GM21717 (cell line): ENCODE measurements at regions not wholly inside any gene's neighbourhood (a gene's known extent, or its start where the extent isn't known, plus 50 kb on each side); places are given as distances from the start of the nearest gene placed in this dataset.
"Not testable (repeated sequence)": the region's sequence is repeated elsewhere in the genome, so short reads cannot be mapped to it uniquely, and the experiment has no call there.

Source experiments
- ATAC-seq: cut with Tn5 transposase; IDR thresholded peaks from one replicate; pipeline ENCODE4 v1.9.1; 2021; ENCODE audit warnings: mild to moderate bottlenecking, moderate library complexity; ENCODE audit not compliant: unreplicated experiment

GRCh38 chr3:165635791-165636683 lies 201.2 kb downstream of the BCHE start:
- ATAC-seq: no peak

DNA sequence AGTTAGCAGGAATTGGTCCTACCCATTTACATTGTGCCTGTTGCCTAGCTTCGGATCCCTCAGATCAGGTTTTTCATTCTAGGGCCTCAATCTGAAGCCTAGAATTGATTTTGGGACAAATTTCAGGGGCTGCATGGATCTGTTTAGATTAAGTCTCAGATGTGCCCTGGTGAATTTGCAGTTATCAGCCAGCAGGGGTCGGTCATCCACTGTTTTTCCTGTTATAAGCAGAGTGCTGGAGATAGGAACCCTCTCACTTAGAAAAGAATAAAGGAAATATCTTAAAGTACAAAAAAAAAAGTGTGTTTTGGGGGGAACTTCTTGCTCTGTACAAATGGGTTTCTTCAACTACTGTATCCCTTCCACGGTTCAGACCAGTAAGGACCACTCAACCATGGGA lies 212.5 kb downstream of the BCHE start:
- no peak for ATAC-seq

DNA sequence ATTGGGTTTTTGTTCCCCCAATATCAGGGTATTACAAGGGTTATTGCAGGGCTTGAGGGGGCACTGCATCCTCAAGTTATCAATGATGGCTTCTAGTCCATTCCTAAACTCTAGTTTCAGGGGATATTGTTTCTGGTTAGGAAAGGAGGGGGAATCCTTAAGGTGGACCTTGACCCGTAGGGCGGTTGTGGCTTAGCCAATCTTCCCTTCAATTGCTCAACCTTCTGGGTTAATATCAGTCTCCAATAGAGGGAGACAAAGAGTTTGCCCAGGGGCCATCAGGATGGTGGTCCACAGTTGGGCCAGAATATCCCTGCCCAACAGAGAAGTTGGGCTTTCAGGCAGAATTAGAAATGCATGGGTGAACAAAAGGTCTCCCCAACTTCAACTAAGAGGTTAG lies 214.9 kb downstream of the BCHE start:
- no peak for ATAC-seq

- no peak for ATAC-seq
These were observed 218.2 kb downstream of the BCHE start for GRCh38 chr3:165619069-165619468.

DNA sequence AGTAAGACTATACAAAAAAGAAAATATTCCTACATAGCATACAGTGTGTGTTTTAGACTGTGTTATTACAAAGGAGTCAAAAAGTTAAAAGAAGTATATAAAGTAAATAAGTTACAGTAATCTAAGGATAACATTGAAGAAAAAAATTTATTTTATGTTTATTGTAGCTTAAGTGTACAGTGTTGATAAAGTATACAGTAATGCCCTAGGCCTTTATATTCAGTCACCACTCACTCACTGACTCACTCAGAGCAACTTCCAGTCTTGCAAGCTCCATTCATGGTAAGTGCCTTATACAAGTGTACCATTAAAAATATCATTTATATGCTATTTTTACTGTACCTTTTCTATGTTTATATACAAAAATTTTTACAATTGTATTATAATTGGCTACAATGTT lies 220.1 kb downstream of the BCHE start:
- ATAC-seq: no peak

DNA sequence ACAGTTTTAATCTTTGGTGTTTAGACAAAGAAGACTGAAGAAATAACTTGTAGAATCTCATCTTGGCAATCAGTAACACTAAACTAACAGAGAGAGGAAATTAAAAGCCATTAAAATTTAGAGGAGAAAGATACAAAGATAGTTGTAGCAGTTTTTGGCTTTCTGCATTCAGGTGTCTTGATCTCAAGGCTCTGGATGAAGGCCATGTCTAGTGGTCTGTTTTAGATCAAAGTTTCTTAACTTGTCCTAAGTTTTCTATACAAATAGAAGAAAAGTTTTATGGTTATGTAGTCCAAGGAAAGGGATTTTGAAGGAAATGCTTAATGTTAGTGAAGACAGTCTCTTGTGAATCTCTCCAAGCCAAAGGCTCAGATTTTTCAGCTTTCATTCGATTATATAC lies 222.9 kb downstream of the BCHE start:
- no peak for ATAC-seq

DNA sequence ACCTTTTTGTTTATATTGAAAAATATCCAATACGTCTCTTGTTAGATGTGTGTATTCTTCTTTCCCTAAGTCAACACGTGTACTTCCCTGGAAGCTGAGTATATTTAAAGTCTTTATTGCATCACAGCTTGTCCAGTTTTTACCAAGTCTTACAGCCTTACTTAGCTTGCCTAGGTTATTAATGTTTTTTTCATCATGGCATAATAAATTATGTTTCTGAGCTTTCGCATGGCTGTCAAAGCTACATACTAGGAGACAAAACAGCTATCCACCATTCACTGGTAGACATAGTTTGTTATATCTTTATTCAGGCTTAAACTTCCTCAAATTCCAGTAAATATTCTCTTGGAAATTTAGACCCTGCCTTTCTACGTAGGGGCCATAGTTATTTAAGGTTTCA lies 224.2 kb downstream of the BCHE start:
- ATAC-seq: no peak

DNA sequence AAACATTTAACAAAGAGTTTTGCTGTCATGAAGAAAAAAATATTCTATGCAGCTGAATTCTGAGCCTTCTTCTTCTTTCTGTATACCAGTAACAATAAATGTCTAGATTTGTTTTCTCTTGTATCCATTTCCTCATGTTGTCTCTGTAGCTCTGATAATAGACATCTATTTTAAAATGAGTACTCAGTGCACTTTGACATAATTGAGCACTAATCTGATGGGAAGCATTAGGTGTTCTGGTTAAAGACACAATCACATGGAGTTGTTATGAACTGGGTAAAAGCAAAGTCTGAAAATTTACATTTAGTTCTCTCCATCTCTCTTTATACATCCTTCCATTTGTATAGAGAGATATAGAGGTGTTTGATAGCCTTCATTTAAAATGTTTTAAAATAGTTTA lies 230.0 kb downstream of the BCHE start:
- no peak for ATAC-seq

DNA sequence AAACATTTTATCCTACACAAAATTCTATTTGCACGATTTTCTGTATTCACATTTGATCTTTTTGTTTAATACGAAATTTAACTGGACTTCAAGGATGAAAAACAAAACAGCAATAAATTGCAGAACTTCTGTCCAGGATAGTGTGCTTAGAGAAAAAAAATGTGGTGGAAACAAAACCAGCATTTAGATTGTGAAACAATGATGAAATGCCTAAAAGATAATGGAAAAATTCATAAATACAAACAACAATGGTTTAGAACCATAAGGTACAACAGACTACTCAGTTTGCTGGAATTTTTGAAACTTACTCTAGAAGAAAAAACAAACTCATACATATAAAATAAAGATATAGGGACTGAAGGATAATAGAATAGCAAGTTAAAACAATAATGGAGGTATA lies 234.0 kb downstream of the BCHE start:
- no peak for ATAC-seq

DNA sequence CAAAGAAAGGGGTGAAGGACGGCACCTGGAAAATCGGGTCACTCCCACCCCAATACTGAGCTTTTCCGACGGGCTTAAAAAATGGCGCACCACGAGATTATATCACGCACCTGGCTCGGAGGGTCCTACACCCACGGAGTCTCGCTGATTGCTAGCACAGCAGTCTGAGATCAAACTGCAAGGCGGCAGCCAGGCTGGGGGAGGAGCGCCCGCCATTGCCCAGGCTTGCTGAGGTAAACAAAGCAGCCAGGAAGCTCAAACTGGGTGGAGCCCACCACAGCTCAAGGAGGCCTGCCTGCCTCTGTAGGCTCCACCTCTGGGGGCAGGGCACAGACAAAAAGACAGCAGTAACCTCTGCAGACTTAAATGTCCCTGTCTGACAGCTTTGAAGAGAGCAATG lies 264.7 kb downstream of the BCHE start:
- not testable (repeated sequence) for ATAC-seq

GRCh38 chr3:165568907-165569462 lies 268.2 kb downstream of the BCHE start:
- ATAC-seq: no peak

DNA sequence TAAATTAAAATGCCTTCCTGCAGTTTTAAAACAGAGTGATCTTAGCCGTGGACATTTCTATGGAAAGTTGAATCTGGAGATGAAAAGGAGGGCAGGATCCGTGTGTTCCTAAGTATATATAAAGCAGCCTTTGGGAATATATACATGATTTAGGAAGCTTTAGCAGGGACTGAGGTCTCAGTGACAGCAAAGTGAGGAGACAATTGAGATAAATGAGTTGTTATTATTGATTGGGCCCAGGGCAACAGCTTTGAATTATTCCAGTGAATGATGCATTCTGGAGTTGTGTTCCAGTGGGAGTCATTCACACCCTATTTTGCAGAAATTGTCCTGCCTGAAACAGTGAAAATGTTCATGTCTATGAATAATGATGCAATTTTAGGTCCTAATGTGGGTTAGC lies 281.4 kb downstream of the BCHE start:
- no peak for ATAC-seq

GRCh38 chr3:165553371-165553770 lies 283.9 kb downstream of the BCHE start:
- ATAC-seq: no peak

- ATAC-seq: no peak
These were observed 287.6 kb downstream of the BCHE start for GRCh38 chr3:165549665-165550064.

DNA sequence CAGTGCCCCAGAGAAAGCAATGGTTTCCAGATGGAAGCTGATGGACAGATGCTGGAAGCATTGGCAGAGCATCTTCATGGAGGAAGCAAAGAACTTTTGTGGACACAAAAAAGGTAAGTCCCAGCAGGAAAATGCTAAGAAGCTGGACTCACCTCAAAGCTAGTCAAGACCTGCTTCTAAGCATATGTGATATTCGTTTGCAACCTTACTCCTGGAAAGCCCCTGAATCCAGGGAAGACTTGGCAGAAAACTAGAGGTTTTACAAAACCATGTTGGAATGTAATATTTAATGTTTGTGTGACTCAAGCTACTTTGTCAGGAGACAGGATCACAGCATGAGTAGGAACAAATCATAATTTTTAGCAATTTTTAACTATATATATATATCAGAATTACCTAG lies 288.2 kb downstream of the BCHE start:
- ATAC-seq: no peak

DNA sequence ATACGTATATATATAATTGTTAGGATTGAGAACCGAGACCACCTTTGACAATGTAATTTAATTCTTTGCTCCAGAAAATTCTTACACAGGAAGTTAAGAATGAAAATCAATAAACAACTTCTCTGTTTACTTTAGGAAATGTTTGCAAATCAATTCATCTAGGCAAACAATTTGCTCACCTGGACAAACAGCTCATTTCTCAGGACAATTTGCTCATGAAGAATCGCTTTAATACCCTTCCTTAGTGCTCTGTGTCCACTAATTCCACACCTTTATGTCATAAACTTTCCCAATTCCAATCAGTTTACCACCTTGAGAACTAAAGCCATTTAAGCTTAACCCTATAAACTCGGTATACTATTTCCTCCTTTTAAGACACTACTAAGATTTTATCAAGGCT lies 292.2 kb downstream of the BCHE start:
- no peak for ATAC-seq

GRCh38 chr3:165544432-165544831 lies 292.8 kb downstream of the BCHE start:
- ATAC-seq: no peak

DNA sequence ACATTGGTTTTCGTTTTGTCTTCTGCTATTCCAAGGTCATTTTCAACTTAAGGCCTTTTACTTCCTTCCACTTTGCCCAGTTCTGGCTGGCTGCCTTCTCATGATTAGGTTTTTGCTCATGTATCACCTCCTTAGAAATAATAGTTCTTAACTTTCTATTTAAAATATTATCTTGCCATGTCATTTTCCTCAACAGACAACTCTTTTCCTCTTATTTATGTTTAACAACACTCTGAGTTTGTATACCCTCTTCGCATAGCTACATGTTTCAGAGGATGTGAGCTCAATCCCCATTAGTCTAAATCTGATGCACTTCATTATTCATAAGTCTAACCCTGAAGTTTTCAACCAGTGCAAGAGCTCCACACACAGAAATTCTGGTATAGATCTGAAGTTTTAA lies 299.1 kb downstream of the BCHE start:
- ATAC-seq: no peak

GRCh38 chr3:165532851-165533250 lies 304.4 kb downstream of the BCHE start:
- ATAC-seq: no peak

DNA sequence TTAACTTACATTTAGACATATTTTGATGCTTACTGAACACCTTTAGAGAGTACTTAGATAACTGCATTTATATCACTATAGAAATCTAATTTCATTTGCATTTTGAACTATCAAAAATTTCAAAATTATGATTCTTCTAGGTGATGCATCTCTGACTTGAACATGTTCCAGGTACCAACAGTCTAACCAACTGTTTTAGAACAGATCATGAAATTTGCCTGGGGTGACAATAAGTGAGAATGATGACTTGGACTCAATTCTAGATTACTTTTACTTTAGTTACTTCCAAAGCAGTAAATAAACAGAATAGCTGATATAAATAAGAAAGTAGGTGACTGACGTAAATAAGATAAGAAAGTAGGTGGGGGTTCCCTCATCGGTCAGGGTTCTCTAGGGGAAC lies 307.8 kb downstream of the BCHE start:
- no peak for ATAC-seq

DNA sequence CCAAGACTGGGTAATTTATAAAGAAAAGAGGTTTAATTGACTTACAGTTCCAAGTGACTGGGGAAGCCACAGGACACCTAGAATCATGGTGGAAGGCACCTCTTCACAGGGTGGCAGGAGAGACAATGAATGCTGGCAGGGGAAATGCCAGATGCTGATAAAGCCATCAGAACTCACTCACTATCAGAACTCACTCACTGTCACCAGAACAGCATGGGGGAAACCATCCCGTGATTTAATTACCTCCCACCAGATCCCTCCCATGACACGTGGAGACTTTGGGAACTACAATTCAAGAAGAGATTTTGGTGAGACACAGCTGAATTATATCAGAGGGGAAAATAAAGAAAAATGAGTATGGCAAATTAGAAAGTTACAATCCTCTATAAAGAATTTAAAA lies 310.9 kb downstream of the BCHE start:
- no peak for ATAC-seq

DNA sequence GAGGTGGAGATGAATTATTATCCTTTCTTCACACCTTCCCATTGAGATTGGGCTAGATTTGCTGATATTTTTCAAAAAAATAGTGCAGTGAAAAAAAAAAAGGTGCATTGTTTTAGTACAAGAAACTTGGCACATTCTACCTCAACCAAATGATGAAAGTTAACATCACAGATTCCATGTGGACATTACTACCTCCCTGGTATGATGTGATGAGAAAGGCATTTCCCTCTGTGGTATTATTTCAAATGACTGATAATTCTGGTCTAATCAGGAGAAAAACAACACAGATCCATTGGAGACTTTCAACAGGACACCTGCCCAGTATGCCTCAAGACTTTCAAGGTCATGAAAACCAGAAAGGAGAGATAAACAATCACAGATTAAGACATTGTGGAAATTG lies 313.4 kb downstream of the BCHE start:
- ATAC-seq: no peak

GRCh38 chr3:165522386-165522785 lies 314.8 kb downstream of the BCHE start:
- no peak for ATAC-seq
